Natural killer cell (primary cell): ENCODE measurements at regions not wholly inside any gene's neighbourhood (a gene's known extent, or its start where the extent isn't known, plus 50 kb on each side); places are given as distances from the start of the nearest gene placed in this dataset.

Experiments used
- ATAC-seq, 3 donors: fragments of 150-1000 bp in 2 of 3; fragments of 200-7000 bp in 1 of 3; cut with Tn5 transposase; 1 replicate in 1 of 3; 2 replicates in 2 of 3; pipeline ENCODE4 v1.10.0; 2021; ENCODE audit warnings: mild to moderate bottlenecking in 2 of 3, moderate library complexity in 2 of 3
- DNase-seq, 2 donors: peaks; one replicate each; pipeline versions ENCODE4 v3.0.0 to v3.0.0-alpha.2; 2013 to 2021; ENCODE audit warnings: mixed read lengths in 1 of 2
- H3K27ac ChIP-seq: one replicate; pipeline ENCODE4 v1.5.1; 2013; ENCODE audit warnings: mild to moderate bottlenecking, low read length
- H3K27me3 ChIP-seq: one replicate; pipeline ENCODE4 v1.6.1; 2013; ENCODE audit warnings: low read length; ENCODE audit not compliant: control insufficient read depth, insufficient read depth
- H3K36me3 ChIP-seq: one replicate; pipeline ENCODE4 v1.6.1; 2013; ENCODE audit warnings: low read length; ENCODE audit not compliant: control insufficient read depth, insufficient read depth
- H3K4me1 ChIP-seq: one replicate; pipeline ENCODE4 v1.6.1; 2013; ENCODE audit warnings: low read length; ENCODE audit not compliant: control insufficient read depth, insufficient read depth
- H3K4me3 ChIP-seq: one replicate; pipeline ENCODE4 v1.5.1; 2013; ENCODE audit warnings: low read length
- H3K9me3 ChIP-seq: one replicate; pipeline ENCODE4 v1.6.1; 2013; ENCODE audit warnings: low read length; ENCODE audit not compliant: control insufficient read depth, insufficient read depth
- H3K27ac Mint-ChIP-seq, 2 donors: one replicate each; pipeline ENCODE4 v1.8.0; 2022; ENCODE audit warnings: mild to moderate bottlenecking in 2 of 2, mixed read lengths in 2 of 2, moderate library complexity in 1 of 2
- H3K27me3 Mint-ChIP-seq, 2 donors: one replicate each; pipeline ENCODE4 v1.8.0; 2022; ENCODE audit warnings: low read depth in 2 of 2, mixed read lengths in 2 of 2
- H3K36me3 Mint-ChIP-seq: one replicate; pipeline ENCODE4 v1.8.0; 2022; ENCODE audit warnings: mixed read lengths
- H3K4me1 Mint-ChIP-seq, 2 donors: one replicate each; pipeline ENCODE4 v1.8.0; 2022; ENCODE audit warnings: mixed read lengths in 2 of 2
- H3K4me3 Mint-ChIP-seq: one replicate; pipeline ENCODE4 v1.8.0; 2022; ENCODE audit warnings: mild to moderate bottlenecking, moderate library complexity, mixed read lengths
- H3K9me3 Mint-ChIP-seq, 2 donors: one replicate each; pipeline ENCODE4 v1.8.0; 2022; ENCODE audit warnings: mixed read lengths in 2 of 2
- WGBS: methylation state at CpG from one replicate; pipeline ENCODE4 v1.1.7; 2013; ENCODE audit warnings: missing lambda C conversion rate; ENCODE audit not compliant: insufficient coverage; 5-methylcytosine and 5-hydroxymethylcytosine counted together
- intact Hi-C: fragments of 100-400 bp; cut with micrococcal nuclease; formaldehyde crosslinking; loops from one replicate; pipeline ENCODE4 v1.14.2; 2022
- TF ChIP-seq, protein P1 (sequence below): fragments of 200-600 bp; IDR thresholded peaks from one replicate; pipeline ENCODE4 v1.8.0; 2022; ENCODE audit warnings: antibody characterized with exemption

DNA sequence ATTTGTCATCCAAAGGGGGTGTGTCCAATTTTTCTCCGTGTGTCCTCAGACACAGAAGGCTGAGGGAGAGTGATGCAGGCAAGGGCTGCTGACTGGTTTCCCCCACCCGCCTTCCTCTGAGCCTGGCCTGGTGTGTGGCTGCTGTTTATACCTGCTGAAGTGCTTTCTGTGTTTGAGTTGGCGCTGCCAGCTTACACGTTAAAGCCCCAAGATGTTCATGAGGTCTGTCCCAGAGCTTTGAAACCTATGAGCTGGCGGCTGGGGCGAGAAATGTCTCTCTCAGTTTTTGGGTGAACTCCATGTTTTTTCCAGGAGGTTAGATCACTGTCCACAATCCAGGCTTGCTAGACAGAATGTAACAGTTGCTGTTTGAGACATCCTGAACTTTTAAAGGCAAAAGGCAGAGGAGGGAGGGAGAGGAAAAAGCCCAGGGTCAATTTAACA, 69.0 kb upstream of the CCN2 start:
- Mint-ChIP-seq H3K4me1 (no peaks in the 10 kb centered on the region), H3K36me3 (no peaks in the 10 kb centered on the region), H3K27me3 (no peaks in the 10 kb centered on the region), H3K27ac (no peak overlapping the region), H3K4me3 (no peak overlapping the region), H3K9me3 (no peaks in the 10 kb centered on the region)
- TF ChIP-seq, protein P1, sequence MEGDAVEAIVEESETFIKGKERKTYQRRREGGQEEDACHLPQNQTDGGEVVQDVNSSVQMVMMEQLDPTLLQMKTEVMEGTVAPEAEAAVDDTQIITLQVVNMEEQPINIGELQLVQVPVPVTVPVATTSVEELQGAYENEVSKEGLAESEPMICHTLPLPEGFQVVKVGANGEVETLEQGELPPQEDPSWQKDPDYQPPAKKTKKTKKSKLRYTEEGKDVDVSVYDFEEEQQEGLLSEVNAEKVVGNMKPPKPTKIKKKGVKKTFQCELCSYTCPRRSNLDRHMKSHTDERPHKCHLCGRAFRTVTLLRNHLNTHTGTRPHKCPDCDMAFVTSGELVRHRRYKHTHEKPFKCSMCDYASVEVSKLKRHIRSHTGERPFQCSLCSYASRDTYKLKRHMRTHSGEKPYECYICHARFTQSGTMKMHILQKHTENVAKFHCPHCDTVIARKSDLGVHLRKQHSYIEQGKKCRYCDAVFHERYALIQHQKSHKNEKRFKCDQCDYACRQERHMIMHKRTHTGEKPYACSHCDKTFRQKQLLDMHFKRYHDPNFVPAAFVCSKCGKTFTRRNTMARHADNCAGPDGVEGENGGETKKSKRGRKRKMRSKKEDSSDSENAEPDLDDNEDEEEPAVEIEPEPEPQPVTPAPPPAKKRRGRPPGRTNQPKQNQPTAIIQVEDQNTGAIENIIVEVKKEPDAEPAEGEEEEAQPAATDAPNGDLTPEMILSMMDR: no peak
- no peaks in the 10 kb centered on the region for H3K27me3 ChIP-seq
- intact Hi-C loops: no loop called here
- no peaks in the 10 kb centered on the region for H3K36me3 ChIP-seq
- H3K4me3 ChIP-seq: no peak overlapping the region
- WGBS: 79% methylated on average over 6 of the region's 6 CpGs
- DNase-seq (no peak), ATAC-seq (no peak)
- H3K27ac ChIP-seq: no peak overlapping the region
- no peaks in the 10 kb centered on the region for H3K9me3 ChIP-seq
- H3K4me1 ChIP-seq: no peaks in the 10 kb centered on the region

DNA sequence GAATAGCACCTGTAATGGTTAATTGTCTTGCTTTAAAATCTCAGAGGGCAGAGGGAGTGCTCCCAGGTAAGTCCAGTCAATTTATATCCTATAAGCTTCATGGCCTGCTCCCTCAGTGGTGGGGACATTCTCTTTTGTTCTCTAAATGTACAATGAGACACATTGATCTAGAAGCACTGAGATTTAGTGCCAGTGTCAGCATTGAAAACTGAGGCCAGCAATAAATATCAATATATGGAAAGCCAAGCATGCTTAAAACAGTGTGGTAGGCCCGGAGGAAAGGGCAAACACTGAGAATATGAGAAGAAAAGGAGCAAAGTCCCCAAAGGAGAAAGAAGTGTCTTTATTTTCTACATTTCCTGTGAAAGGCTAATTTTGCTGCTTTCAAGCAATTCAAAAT, 68.4 kb upstream of the CCN2 start:
- H3K4me1 ChIP-seq: no peaks in the 10 kb centered on the region
- Mint-ChIP-seq H3K27ac (no peak overlapping the region), H3K27me3 (no peaks in the 10 kb centered on the region), H3K9me3 (no peaks in the 10 kb centered on the region), H3K4me1 (no peaks in the 10 kb centered on the region), H3K4me3 (no peak overlapping the region), H3K36me3 (no peaks in the 10 kb centered on the region)
- no peaks in the 10 kb centered on the region for H3K9me3 ChIP-seq
- WGBS: 70% methylated on average over 1 of the region's 1 CpG
- no peak overlapping the region for H3K4me3 ChIP-seq
- H3K27me3 ChIP-seq: no peaks in the 10 kb centered on the region
- intact Hi-C loops: no loop called here
- TF ChIP-seq, protein P1: no peak
- H3K36me3 ChIP-seq: no peaks in the 10 kb centered on the region
- no peak for ATAC-seq
- no peak for DNase-seq
- H3K27ac ChIP-seq: no peak overlapping the region

DNA sequence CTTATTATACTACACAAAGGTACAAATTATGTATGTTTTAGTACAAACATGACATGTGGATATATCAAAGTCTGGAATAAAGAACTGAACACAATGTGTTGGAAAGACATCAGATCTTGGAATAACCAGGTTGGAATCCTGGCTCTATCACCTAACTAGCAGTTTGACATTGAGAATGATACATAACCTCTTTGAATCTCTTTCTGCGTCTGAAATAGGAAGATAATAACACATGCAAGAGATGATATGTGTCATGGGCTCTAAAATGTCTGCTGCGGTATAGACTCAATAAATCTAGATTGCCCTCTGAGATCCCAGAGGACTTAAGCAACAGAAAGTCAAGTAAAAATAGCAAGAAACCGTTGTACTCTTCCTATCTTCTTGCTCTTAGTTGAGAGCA, 66.8 kb upstream of the CCN2 start:
- no peak for ATAC-seq

DNA sequence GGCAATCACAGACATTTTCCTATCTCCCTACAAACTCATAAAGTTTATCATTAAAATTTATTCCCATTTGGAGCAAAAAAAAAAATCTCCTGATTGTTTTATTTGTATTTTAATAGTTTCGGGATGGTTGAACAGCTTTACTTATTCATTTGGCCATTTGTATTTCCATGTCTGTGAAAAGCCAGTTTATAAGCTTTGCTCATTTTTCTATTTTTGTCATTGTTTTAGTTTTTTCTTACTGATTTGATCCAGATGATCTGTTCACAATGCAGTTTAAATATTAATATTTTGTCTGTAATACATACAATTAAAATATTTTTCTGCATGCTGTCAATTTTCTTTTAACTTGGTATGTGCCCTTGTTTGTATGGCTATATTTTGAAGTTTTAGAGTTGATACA, 65.2 kb upstream of the CCN2 start:
- Mint-ChIP-seq H3K4me1 (no peaks in the 10 kb centered on the region), H3K27me3 (no peaks in the 10 kb centered on the region), H3K9me3 (no peaks in the 10 kb centered on the region), H3K36me3 (no peaks in the 10 kb centered on the region), H3K4me3 (no peak overlapping the region), H3K27ac (no peak overlapping the region)
- no peaks in the 10 kb centered on the region for H3K36me3 ChIP-seq
- no peaks in the 10 kb centered on the region for H3K4me1 ChIP-seq
- 100% methylated on average over 1 of the region's 1 CpG for WGBS
- H3K27ac ChIP-seq: no peak overlapping the region
- H3K27me3 ChIP-seq: no peaks in the 10 kb centered on the region
- no peak overlapping the region for H3K4me3 ChIP-seq
- intact Hi-C loops: no loop called here
- TF ChIP-seq, protein P1: no peak
- DNase-seq (no peak), ATAC-seq (no peak)
- no peaks in the 10 kb centered on the region for H3K9me3 ChIP-seq

More for the DNA sequence above, 66.8 kb upstream of the CCN2 start:
- 78% methylated on average over 2 of the region's 3 CpGs for WGBS
- H3K36me3 ChIP-seq: no peaks in the 10 kb centered on the region
- no peak for DNase-seq
- H3K9me3 ChIP-seq: no peaks in the 10 kb centered on the region
- H3K27ac ChIP-seq: no peak overlapping the region
- no peak overlapping the region for H3K4me3 ChIP-seq
- no peaks in the 10 kb centered on the region for H3K4me1 ChIP-seq
- Mint-ChIP-seq H3K9me3 (no peaks in the 10 kb centered on the region), H3K4me1 (no peaks in the 10 kb centered on the region), H3K4me3 (no peak overlapping the region), H3K27me3 (no peaks in the 10 kb centered on the region), H3K36me3 (no peaks in the 10 kb centered on the region), H3K27ac (no peak overlapping the region)
- no peaks in the 10 kb centered on the region for H3K27me3 ChIP-seq
- TF ChIP-seq, protein P1: no peak
- intact Hi-C loops: no loop called here
